ENCODE measurements at regions not wholly inside any gene's neighbourhood (a gene's known extent, or its start where the extent isn't known, plus 50 kb on each side); places are given as distances from the start of the nearest gene placed in this dataset.

GRCh38 chr11:95698676-95699557 is 90.7 kb downstream of the FAM76B start:
- peak overlapping the region in 1 of 4 donors; percentile 41 for H3K27ac ChIP-seq
- 80 to 86% methylated on average over 2 of the region's 4 CpGs for WGBS, 2 donors (ENCODE audit: low coverage in 1 of 2)

GRCh38 chr11:95697614-95698408 is 91.8 kb downstream of the FAM76B start:
- Histone ChIP-seq H3K36me3 (no peaks in the 10 kb centered on the region), H3K4me3 (no peak overlapping the region), H3K4me1 (peaks cover 2 to 51% (median 8%) of the 10 kb centered on the region in 3 donors), H3K9me3 (no peaks in the 10 kb centered on the region), H3K27me3 (no peaks in the 10 kb centered on the region), H3K27ac (no peak overlapping the region)
- TF ChIP-seq CTCF (IDR thresholded peaks at IDR 0.05) (no peak), EP300 (IDR thresholded peaks at IDR 0.05) (no peak), POLR2AphosphoS5 (IDR thresholded peaks at IDR 0.05) (no peak), POLR2A (IDR thresholded peaks at IDR 0.05) (no peak)
- WGBS, 2 donors (ENCODE audit: low coverage in 1 of 2), result 77 to 90% methylated on average over 10 of the region's 10 CpGs
- no peak for ATAC-seq

More at GRCh38 chr11:95698676-95699557, 90.7 kb downstream of the FAM76B start:
- H3K4me3 ChIP-seq, result no peak overlapping the region
- H3K9me3 ChIP-seq, result no peaks in the 10 kb centered on the region
- H3K27me3 ChIP-seq, result no peaks in the 10 kb centered on the region
- peak; percentile 31 for ATAC-seq
- H3K4me1 ChIP-seq, result peaks cover 7 to 62% (median 12%) of the 10 kb centered on the region in 3 donors
- no peak for TF ChIP-seq EP300 (IDR thresholded peaks at IDR 0.05)
- TF ChIP-seq POLR2AphosphoS5 (IDR thresholded peaks at IDR 0.05), result no peak
- TF ChIP-seq POLR2A (IDR thresholded peaks at IDR 0.05), result no peak
- no peak for TF ChIP-seq CTCF (IDR thresholded peaks at IDR 0.05)
- no peaks in the 10 kb centered on the region for H3K36me3 ChIP-seq

GRCh38 chr11:95695181-95695580 is 94.4 kb downstream of the FAM76B start:
- TF ChIP-seq POLR2AphosphoS5 (IDR thresholded peaks at IDR 0.05) (no peak), POLR2A (IDR thresholded peaks at IDR 0.05) (no peak), CTCF (IDR thresholded peaks at IDR 0.05) (no peak), EP300 (IDR thresholded peaks at IDR 0.05) (no peak)
- H3K27me3 ChIP-seq, result no peaks in the 10 kb centered on the region
- ATAC-seq, result no peak

GRCh38 chr11:95693298-95693697 is 96.3 kb downstream of the FAM76B start:
- H3K4me3 ChIP-seq, result no peak overlapping the region
- H3K36me3 ChIP-seq, result no peaks in the 10 kb centered on the region
- no peaks in the 10 kb centered on the region for H3K27me3 ChIP-seq
- H3K27ac ChIP-seq, result no peak overlapping the region
- 0 to 4% methylated on average over 1 of the region's 1 CpG for WGBS, 2 donors (ENCODE audit: low coverage in 1 of 2)
- ATAC-seq, result no peak
- no peak for TF ChIP-seq POLR2A (IDR thresholded peaks at IDR 0.05)
- no peaks in the 10 kb centered on the region for H3K9me3 ChIP-seq
- H3K4me1 ChIP-seq, result peaks cover 0 to 6% (median 0%) of the 10 kb centered on the region in 3 donors

More at GRCh38 chr11:95695181-95695580, 94.4 kb downstream of the FAM76B start:
- Histone ChIP-seq H3K36me3 (no peaks in the 10 kb centered on the region), H3K4me1 (peaks cover 0 to 25% (median 8%) of the 10 kb centered on the region in 3 donors), H3K9me3 (no peaks in the 10 kb centered on the region), H3K4me3 (no peak overlapping the region), H3K27ac (no peak overlapping the region)

- 67 to 80% methylated on average over 3 of the region's 3 CpGs for WGBS, 2 donors (ENCODE audit: low coverage in 1 of 2)
- no peak for ATAC-seq
- no peak for TF ChIP-seq POLR2A (IDR thresholded peaks at IDR 0.05)
- TF ChIP-seq CTCF (IDR thresholded peaks at IDR 0.05), result no peak
- no peak for TF ChIP-seq EP300 (IDR thresholded peaks at IDR 0.05)
- TF ChIP-seq POLR2AphosphoS5 (IDR thresholded peaks at IDR 0.05), result no peak
- Histone ChIP-seq H3K9me3 (no peaks in the 10 kb centered on the region), H3K27ac (no peak overlapping the region), H3K4me1 (peaks cover 0 to 3% (median 0%) of the 10 kb centered on the region in 3 donors), H3K36me3 (no peaks in the 10 kb centered on the region), H3K4me3 (no peak overlapping the region), H3K27me3 (no peaks in the 10 kb centered on the region)
Measured at GRCh38 chr11:95692526-95693260, 96.9 kb downstream of the FAM76B start.
